ENCODE measurements at regions not wholly inside any gene's neighbourhood (a gene's known extent, or its start where the extent isn't known, plus 50 kb on each side); places are given as distances from the start of the nearest gene placed in this dataset.

DNA sequence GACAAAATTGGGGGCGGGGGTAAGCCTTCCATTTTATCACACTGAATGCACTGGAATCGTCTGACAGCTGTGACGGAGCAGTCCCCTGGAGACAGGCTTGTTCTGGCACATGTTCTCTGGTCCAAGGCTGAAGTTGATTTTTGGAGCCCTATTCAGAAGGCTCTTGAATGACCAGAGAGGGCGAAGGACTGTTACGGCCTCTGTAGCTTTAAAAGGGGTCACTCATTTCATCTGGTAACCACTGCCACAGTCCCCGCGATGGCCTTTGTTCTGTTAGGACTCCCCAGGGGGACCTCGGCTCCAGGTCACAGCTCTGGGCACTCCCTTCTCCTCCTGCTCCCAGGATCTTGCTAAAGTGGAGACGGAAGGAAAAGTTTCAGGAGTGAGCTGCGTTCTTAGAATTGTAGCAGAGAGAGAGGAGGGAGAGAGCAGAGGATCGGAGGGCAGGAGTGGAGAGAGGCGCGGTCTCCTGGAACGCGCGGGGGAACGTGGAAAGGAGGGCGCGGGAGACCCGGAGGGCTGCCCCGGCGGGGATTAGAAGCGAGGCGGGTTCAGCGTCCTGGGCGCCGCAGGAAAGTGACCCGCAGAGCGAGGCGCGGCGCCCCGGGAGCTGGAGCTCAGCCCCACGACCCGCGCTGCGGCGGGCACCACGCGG lies 134.3 kb upstream of the MYO16 start:
- no peak for TF ChIP-seq CTCF (IDR thresholded peaks at IDR 0.05; ENCODE audit: low read length)
- TF ChIP-seq EZH2 (IDR thresholded peaks at IDR 0.05; ENCODE audit: borderline replicate concordance, low read length) = no peak

Data from OCI-LY1 (cell line).